ENCODE measurements at regions not wholly inside any gene's neighbourhood (a gene's known extent, or its start where the extent isn't known, plus 50 kb on each side); places are given as distances from the start of the nearest gene placed in this dataset.

DNA sequence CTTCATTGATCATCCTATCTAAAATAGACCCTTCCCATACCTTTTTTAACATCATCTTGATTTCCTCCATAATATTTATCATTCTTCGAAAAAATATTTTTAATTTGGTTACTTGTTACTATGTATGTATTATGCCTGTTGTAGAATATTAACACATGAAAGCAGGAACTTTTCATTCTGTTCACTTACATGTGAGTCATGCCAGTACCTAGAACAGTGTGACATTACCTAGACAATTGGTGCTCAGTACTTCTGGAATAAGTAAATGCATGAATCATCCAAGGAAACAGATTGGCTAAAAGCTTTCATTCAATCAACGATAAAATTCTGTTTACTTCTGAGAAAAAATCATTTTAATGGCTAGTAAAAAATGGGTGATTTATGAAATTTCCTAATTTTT is 76.4 kb downstream of the CXXC4 start:
- POLR2A ChIA-PET, result no interaction called here
- CTCF ChIA-PET, result no interaction called here
- H3K4me3 Mint-ChIP-seq, result no peak overlapping the region
- Histone ChIP-seq H3K36me3 (ENCODE audit: insufficient read depth, low read length) (no peaks in the 10 kb centered on the region), H3K27ac (ENCODE audit: low read depth in 1 of 2, low read length in 2 of 2) (no peak overlapping the region), H3K4me1 (ENCODE audit: insufficient read depth, low read length) (no peaks in the 10 kb centered on the region), H3K9me3 (ENCODE audit: control insufficient read depth in 1 of 2, insufficient read depth in 1 of 2, low read length in 2 of 2) (no peaks in the 10 kb centered on the region), H3K27me3 (ENCODE audit: control insufficient read depth in 1 of 2, insufficient read depth in 2 of 2, low read length in 2 of 2) (no peaks in the 10 kb centered on the region), H3K4me3 (ENCODE audit: low read length) (no peak overlapping the region)
- TF ChIP-seq, protein P1, sequence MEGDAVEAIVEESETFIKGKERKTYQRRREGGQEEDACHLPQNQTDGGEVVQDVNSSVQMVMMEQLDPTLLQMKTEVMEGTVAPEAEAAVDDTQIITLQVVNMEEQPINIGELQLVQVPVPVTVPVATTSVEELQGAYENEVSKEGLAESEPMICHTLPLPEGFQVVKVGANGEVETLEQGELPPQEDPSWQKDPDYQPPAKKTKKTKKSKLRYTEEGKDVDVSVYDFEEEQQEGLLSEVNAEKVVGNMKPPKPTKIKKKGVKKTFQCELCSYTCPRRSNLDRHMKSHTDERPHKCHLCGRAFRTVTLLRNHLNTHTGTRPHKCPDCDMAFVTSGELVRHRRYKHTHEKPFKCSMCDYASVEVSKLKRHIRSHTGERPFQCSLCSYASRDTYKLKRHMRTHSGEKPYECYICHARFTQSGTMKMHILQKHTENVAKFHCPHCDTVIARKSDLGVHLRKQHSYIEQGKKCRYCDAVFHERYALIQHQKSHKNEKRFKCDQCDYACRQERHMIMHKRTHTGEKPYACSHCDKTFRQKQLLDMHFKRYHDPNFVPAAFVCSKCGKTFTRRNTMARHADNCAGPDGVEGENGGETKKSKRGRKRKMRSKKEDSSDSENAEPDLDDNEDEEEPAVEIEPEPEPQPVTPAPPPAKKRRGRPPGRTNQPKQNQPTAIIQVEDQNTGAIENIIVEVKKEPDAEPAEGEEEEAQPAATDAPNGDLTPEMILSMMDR (IDR thresholded peaks at IDR 0.05), result no peak
- intact Hi-C loops (cut with DNase I, micrococcal nuclease), result no loop called here
- DNase-seq, result no peak
- H3K36me3 Mint-ChIP-seq (ENCODE audit: low read depth), result no peaks in the 10 kb centered on the region
- H3K27me3 Mint-ChIP-seq, result no peaks in the 10 kb centered on the region
- H3K4me1 Mint-ChIP-seq (ENCODE audit: low read depth), result no peaks in the 10 kb centered on the region
- no peak overlapping the region for H3K27ac Mint-ChIP-seq
- ATAC-seq (ENCODE audit: poor library complexity), result no peak
- H3K9me3 Mint-ChIP-seq, result no peaks in the 10 kb centered on the region

- no peak for ATAC-seq (ENCODE audit: poor library complexity)
These were observed 77.3 kb downstream of the CXXC4 start for GRCh38 chr4:104417357-104417882.

GRCh38 chr4:104416725-104417356 is 77.9 kb downstream of the CXXC4 start:
- intact Hi-C loops (cut with DNase I, micrococcal nuclease), result no loop called here
- Mint-ChIP-seq H3K27ac (no peak overlapping the region), H3K36me3 (ENCODE audit: low read depth) (no peaks in the 10 kb centered on the region), H3K27me3 (no peaks in the 10 kb centered on the region), H3K4me1 (ENCODE audit: low read depth) (no peaks in the 10 kb centered on the region), H3K9me3 (no peaks in the 10 kb centered on the region), H3K4me3 (no peak overlapping the region)
- ChIA-PET POLR2A (no interaction called here), CTCF (no interaction called here)
- DNase-seq (no peak), ATAC-seq (ENCODE audit: poor library complexity) (no peak)
- Histone ChIP-seq H3K9me3 (ENCODE audit: control insufficient read depth in 1 of 2, insufficient read depth in 1 of 2, low read length in 2 of 2) (no peaks in the 10 kb centered on the region), H3K27me3 (ENCODE audit: control insufficient read depth in 1 of 2, insufficient read depth in 2 of 2, low read length in 2 of 2) (no peaks in the 10 kb centered on the region), H3K27ac (ENCODE audit: low read depth in 1 of 2, low read length in 2 of 2) (no peak overlapping the region), H3K36me3 (ENCODE audit: insufficient read depth, low read length) (no peaks in the 10 kb centered on the region), H3K4me3 (ENCODE audit: low read length) (no peak overlapping the region), H3K4me1 (ENCODE audit: insufficient read depth, low read length) (no peaks in the 10 kb centered on the region)
- TF ChIP-seq, protein P1 (IDR thresholded peaks at IDR 0.05), result no peak

More at GRCh38 chr4:104417357-104417882, 77.3 kb downstream of the CXXC4 start:
- TF ChIP-seq, protein P1 (IDR thresholded peaks at IDR 0.05), result no peak
- Mint-ChIP-seq H3K4me1 (ENCODE audit: low read depth) (no peaks in the 10 kb centered on the region), H3K9me3 (no peaks in the 10 kb centered on the region), H3K4me3 (no peak overlapping the region), H3K27ac (no peak overlapping the region), H3K36me3 (ENCODE audit: low read depth) (no peaks in the 10 kb centered on the region), H3K27me3 (no peaks in the 10 kb centered on the region)
- no peak for DNase-seq
- Histone ChIP-seq H3K27me3 (ENCODE audit: control insufficient read depth in 1 of 2, insufficient read depth in 2 of 2, low read length in 2 of 2) (no peaks in the 10 kb centered on the region), H3K36me3 (ENCODE audit: insufficient read depth, low read length) (no peaks in the 10 kb centered on the region), H3K4me1 (ENCODE audit: insufficient read depth, low read length) (no peaks in the 10 kb centered on the region), H3K9me3 (ENCODE audit: control insufficient read depth in 1 of 2, insufficient read depth in 1 of 2, low read length in 2 of 2) (no peaks in the 10 kb centered on the region), H3K27ac (ENCODE audit: low read depth in 1 of 2, low read length in 2 of 2) (no peak overlapping the region), H3K4me3 (ENCODE audit: low read length) (no peak overlapping the region)
- ChIA-PET POLR2A (no interaction called here), CTCF (no interaction called here)
- intact Hi-C loops (cut with DNase I, micrococcal nuclease), result no loop called here

Data from CD4-positive, alpha-beta T cell (primary cell).